GM18508 (cell line): ENCODE measurements at regions not wholly inside any gene's neighbourhood (a gene's known extent, or its start where the extent isn't known, plus 50 kb on each side); places are given as distances from the start of the nearest gene placed in this dataset.

Source experiments
- ATAC-seq: cut with Tn5 transposase; IDR thresholded peaks from one replicate; pipeline ENCODE4 v1.9.1; 2021; ENCODE audit warnings: moderate number of reproducible peaks; ENCODE audit not compliant: insufficient read depth, unreplicated experiment

DNA sequence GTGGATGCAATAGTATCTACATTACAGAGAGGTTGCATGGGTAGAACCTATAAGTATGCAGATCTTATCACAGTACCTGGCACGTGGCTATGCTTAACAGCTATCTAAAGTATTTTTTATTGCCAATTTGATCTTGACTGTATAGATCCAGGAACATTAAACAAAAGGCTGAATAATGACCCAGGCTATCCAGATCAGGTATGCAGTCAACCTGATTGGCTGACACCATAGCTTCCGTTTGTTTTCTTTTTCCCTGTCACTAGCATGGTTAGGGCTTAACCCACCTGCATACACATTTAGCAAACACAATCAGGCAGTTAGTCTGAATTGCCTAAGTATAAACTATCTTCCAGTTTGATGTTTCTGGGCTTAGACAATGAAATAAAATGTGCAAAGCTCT lies 264.9 kb upstream of the PLXNA2 start:
- ATAC-seq: no peak

GRCh38 chr1:208510192-208510952 lies 266.2 kb upstream of the PLXNA2 start:
- ATAC-seq: no peak

DNA sequence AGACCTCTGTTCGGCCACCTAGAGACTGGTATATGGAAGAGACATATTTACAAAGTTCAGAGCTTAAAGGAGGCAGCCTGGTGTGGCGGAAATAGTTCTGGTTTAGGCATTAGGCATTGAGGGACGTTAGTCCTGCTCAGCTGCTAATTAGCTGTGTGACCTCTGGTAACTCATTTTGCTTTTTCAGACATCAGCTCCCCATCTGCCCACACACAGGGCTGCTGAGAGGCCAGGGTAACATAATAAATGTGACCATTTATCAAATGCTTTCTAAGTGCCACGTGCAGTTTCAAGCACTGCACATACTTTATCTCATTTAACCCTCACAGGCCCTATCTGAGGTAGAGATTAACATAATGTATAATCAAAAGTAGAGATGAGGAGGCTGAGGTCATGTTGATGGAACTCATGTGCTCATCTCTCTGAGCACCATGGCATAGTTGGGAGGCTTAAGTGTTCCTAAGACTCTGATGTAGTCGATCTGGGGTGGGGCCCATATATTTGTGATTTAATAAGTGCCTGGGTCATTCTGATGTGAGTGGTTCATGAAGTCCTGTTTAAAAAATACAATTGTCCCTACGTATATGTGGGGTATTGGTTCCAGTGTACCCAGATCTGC lies 267.2 kb upstream of the PLXNA2 start:
- ATAC-seq: no peak

- ATAC-seq: no peak
These were observed 269.6 kb upstream of the PLXNA2 start for GRCh38 chr1:208513799-208514198.

GRCh38 chr1:208515129-208515528 lies 270.9 kb upstream of the PLXNA2 start:
- ATAC-seq: no peak

- no peak for ATAC-seq
These were observed 272.6 kb upstream of the PLXNA2 start for GRCh38 chr1:208516780-208517179.

GRCh38 chr1:208520438-208521099 lies 276.4 kb upstream of the PLXNA2 start:
- no peak for ATAC-seq

DNA sequence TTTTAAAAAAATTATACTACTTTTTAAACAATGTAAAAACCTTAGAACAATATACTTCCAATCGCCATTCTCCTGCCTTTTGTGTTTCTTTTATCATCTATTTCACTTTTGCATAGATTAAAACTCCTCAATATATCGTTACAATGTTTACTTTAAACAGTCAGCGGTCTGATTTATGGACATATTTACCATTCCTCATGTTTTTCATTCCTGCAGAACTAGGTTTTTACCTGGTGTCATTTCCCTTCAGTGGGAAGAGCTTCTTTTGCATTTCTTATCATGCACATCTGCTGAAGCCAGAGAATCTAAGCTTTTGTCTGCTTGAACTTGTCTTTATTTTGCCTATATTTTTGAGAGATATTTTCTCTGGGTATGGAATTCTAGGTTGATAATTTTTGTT lies 277.4 kb upstream of the PLXNA2 start:
- no peak for ATAC-seq

GRCh38 chr1:208523007-208523406 lies 278.8 kb upstream of the PLXNA2 start:
- no peak for ATAC-seq

- ATAC-seq: no peak
These were observed 280.2 kb upstream of the PLXNA2 start for GRCh38 chr1:208524376-208524775.

DNA sequence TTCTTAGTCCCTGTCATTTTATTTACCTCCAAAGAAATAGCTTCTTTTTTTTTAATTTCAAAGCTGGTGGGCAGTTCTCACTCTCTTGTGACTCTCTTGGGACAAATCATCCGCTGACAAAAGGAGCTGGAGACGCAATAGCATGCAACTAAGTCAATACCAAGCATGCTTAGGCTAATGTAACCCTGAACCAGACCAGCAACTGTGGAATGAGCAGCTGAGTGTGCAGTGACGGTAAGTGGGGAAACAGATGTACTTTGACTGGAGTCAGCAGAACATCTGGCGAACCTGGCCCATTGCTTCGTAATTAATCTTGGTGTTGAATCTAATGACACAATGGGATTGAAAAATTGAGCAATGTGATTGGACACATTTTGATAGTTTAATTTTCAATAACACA lies 280.7 kb upstream of the PLXNA2 start:
- ATAC-seq: no peak

- no peak for ATAC-seq
These were observed 281.2 kb upstream of the PLXNA2 start for GRCh38 chr1:208525417-208525816.

- ATAC-seq: no peak
These were observed 282.5 kb upstream of the PLXNA2 start for GRCh38 chr1:208526613-208527125.

- no peak for ATAC-seq
These were observed 283.0 kb upstream of the PLXNA2 start for GRCh38 chr1:208527156-208527555.

GRCh38 chr1:208528578-208529240 lies 284.5 kb upstream of the PLXNA2 start:
- ATAC-seq: no peak

- no peak for ATAC-seq
These were observed 287.0 kb upstream of the PLXNA2 start for GRCh38 chr1:208531003-208531750.

- no peak for ATAC-seq
These were observed 289.8 kb upstream of the PLXNA2 start for GRCh38 chr1:208533746-208534598.

GRCh38 chr1:208534599-208534897 lies 290.4 kb upstream of the PLXNA2 start:
- ATAC-seq: no peak

GRCh38 chr1:208534979-208535378 lies 290.8 kb upstream of the PLXNA2 start:
- no peak for ATAC-seq
